ENCODE measurements at regions not wholly inside any gene's neighbourhood (a gene's known extent, or its start where the extent isn't known, plus 50 kb on each side); places are given as distances from the start of the nearest gene placed in this dataset.

DNA sequence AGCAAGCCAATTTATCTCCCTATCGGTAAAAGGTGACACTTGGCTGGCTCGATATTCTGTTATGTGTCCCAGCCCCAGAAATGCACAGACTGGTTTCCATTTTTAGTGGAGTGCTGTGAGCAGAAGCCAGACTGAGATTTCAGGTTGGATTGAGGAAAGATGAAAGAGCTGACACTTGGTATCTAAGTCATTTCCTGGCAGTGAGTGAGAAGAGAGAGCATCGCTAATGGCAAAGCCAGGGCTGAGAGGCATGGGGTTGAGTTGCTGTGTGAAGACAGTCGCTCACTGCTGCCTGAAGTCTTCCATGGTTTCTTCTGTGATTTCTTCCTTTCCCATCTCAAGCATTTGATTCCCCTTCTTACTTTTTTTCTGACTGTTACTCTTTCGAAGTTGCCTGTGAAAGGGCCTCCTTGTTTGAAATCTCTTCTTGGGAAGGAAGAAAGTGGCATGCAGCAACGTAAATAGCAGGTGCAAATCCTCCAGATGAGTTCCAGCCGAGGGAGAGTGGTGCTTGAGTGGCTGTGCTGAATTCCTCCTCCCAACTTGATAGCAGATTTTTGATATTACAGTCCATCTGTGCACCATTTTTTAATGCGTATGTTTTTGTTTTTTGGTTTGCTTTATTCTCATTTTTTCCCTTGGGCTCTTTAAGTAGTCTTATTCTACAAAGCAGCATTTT is 109.2 kb upstream of the LIMCH1 start:
- TF ChIP-seq CTCF (IDR thresholded peaks at IDR 0.05; ENCODE audit: control extremely low read depth in 1 of 3, insufficient read depth in 1 of 3, low read depth in 1 of 3, low read length in 3 of 3), result no peak
- no peak for TF ChIP-seq EP300 (IDR thresholded peaks at IDR 0.05; ENCODE audit: borderline replicate concordance in 1 of 2, low read depth in 2 of 2, low read length in 2 of 2)
- TF ChIP-seq, protein P1, sequence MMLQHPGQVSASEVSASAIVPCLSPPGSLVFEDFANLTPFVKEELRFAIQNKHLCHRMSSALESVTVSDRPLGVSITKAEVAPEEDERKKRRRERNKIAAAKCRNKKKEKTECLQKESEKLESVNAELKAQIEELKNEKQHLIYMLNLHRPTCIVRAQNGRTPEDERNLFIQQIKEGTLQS (IDR thresholded peaks at IDR 0.05; ENCODE audit: insufficient read depth, low read depth, low read length), result no peak
- TF ChIP-seq HDAC2 (IDR thresholded peaks at IDR 0.05; ENCODE audit: borderline replicate concordance in 1 of 2, low read depth in 2 of 2, low read length in 2 of 2), result no peak
- TF ChIP-seq TAF1 (IDR thresholded peaks at IDR 0.05; ENCODE audit: low read depth, low read length), result no peak
- no peak for TF ChIP-seq FOSL1 (IDR thresholded peaks at IDR 0.05; ENCODE audit: insufficient read depth, low read depth, low read length)
- TF ChIP-seq, protein P2, sequence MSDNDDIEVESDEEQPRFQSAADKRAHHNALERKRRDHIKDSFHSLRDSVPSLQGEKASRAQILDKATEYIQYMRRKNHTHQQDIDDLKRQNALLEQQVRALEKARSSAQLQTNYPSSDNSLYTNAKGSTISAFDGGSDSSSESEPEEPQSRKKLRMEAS (IDR thresholded peaks at IDR 0.05), result no peak
- TF ChIP-seq BRCA1 (IDR thresholded peaks at IDR 0.05; ENCODE audit: low read depth, low read length), result no peak
- TF ChIP-seq SP1 (IDR thresholded peaks at IDR 0.05; ENCODE audit: low read depth, low read length), result no peak
- TF ChIP-seq TCF12 (IDR thresholded peaks at IDR 0.05; ENCODE audit: low read depth, low read length), result no peak
- no peak for TF ChIP-seq CEBPB (IDR thresholded peaks at IDR 0.05; ENCODE audit: low read depth, low read length)
- TF ChIP-seq NRF1 (IDR thresholded peaks at IDR 0.05; ENCODE audit: low read depth, low read length), result no peak
- no peak for TF ChIP-seq POLR2A (IDR thresholded peaks at IDR 0.05; ENCODE audit: control extremely low read depth in 1 of 2, low read depth in 2 of 2, low read length in 2 of 2)
- TF ChIP-seq JUN (IDR thresholded peaks at IDR 0.05; ENCODE audit: low read depth, low read length), result no peak
